Tibial nerve (tissue), 3 donors: ENCODE measurements at regions not wholly inside any gene's neighbourhood (a gene's known extent, or its start where the extent isn't known, plus 50 kb on each side); places are given as distances from the start of the nearest gene placed in this dataset.

Experiments
- CTCF ChIP-seq, 5 experiments: fragments of 200-600 bp in 3 of 5; fragments of 450-650 bp in 2 of 5; sonication (generic) in 3 of 5; IDR thresholded peaks; one replicate each; pipeline ENCODE4 v1.5.1; 2016 to 2019; ENCODE audit warnings: antibody characterized with exemption in 5 of 5, mild to moderate bottlenecking in 3 of 5, moderate library complexity in 2 of 5
- POLR2A ChIP-seq, 2 donors: fragments of 450-650 bp; IDR thresholded peaks; one replicate each; pipeline ENCODE4 v1.6.1; 2017; ENCODE audit warnings: antibody characterized with exemption in 2 of 2, mild to moderate bottlenecking in 2 of 2, moderate library complexity in 2 of 2

- TF ChIP-seq CTCF (IDR thresholded peaks at IDR 0.05) (no peak), POLR2A (IDR thresholded peaks at IDR 0.05) (no peak)
These were observed 422.6 kb upstream of the REG3G start for GRCh38 chr2:78602862-78603261.
